HFFc6 (cell line): ENCODE measurements at regions not wholly inside any gene's neighbourhood (a gene's known extent, or its start where the extent isn't known, plus 50 kb on each side); places are given as distances from the start of the nearest gene placed in this dataset.

ENCODE experiments used
- DNase-seq: peaks from one replicate; pipeline ENCODE4 v3.0.0-alpha.2; 2018
- H3K27ac Mint-ChIP-seq: 2 replicates; pipeline ENCODE4 v1.8.0; 2020; ENCODE audit warnings: mild to moderate bottlenecking, mixed read lengths
- H3K27me3 Mint-ChIP-seq: 2 replicates; pipeline ENCODE4 v1.8.0; 2021; ENCODE audit warnings: mild to moderate bottlenecking, moderate library complexity, mixed read lengths; ENCODE audit not compliant: insufficient read depth
- H3K36me3 Mint-ChIP-seq: 2 replicates; pipeline ENCODE4 v1.8.0; 2021; ENCODE audit warnings: low read depth, mixed read lengths
- H3K4me1 Mint-ChIP-seq: 2 replicates; pipeline ENCODE4 v1.8.0; 2020; ENCODE audit warnings: low read depth, mixed read lengths
- H3K4me3 Mint-ChIP-seq: 2 replicates; pipeline ENCODE4 v1.8.0; 2020; ENCODE audit warnings: mild to moderate bottlenecking, moderate library complexity, mixed read lengths
- H3K9me3 Mint-ChIP-seq: 2 replicates; pipeline ENCODE4 v1.8.0; 2020; ENCODE audit warnings: mild to moderate bottlenecking, mixed read lengths
- TF ChIP-seq, protein P1 (sequence below): fragments of 200-600 bp; sonication (generic); IDR thresholded peaks from 2 replicates; pipeline ENCODE4 v1.5.0; 2021; ENCODE audit warnings: antibody characterized with exemption, mild to moderate bottlenecking

DNA sequence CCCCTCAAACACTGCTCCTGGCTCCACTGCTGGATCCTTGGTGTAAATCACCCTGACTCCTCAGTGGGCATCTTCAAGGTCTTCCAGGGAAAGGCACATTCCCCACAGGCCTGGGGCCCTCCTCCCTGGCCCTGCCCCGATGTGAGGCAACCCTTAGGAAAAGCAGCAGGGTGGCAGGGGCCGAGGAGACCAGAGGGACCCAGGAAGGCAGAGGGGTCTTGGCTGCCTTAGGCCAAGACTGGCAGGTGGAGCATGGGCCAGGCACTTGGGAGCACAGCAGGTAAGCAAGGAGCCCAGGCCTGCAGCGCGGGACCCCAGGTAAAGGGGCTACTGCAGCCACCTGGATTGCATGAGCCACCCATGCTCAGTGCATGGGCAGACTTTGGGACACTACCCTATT is 96.9 kb downstream of the GYPC start:
- no peaks in the 10 kb centered on the region for H3K4me1 Mint-ChIP-seq

DNA sequence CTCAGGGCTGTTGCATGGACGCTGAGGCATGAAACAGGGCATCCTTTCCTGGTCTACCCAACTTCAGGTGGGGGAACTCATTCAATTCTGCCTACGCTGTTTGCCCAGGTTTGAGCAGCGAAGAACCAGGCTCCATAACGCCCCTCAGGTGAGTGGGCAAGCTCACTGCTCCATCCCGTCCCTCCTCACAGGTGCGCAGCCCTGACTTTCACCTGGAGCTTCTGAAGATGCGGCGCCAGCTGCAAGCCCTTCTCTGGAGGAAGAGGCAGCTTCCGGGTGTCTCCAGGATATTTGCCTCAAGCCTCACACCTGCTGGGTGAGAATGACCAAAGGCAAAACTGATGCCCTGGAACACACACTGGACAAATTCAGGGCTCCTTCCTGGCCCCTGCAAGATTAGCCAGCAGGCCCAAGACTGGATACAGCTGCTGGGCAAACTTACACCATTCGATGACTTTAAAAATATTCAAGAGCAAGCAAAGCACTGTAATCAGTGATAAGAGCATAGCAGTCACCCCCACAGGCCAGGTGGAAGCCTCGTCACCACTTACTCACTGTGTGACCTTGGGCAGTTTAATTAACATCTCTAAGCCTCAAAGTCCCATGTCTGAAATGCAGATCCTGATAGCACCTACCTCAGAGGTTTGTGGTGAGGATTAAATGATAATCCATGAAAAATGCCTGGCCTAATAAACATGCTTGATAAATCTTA is 97.7 kb downstream of the GYPC start:
- TF ChIP-seq, protein P1, sequence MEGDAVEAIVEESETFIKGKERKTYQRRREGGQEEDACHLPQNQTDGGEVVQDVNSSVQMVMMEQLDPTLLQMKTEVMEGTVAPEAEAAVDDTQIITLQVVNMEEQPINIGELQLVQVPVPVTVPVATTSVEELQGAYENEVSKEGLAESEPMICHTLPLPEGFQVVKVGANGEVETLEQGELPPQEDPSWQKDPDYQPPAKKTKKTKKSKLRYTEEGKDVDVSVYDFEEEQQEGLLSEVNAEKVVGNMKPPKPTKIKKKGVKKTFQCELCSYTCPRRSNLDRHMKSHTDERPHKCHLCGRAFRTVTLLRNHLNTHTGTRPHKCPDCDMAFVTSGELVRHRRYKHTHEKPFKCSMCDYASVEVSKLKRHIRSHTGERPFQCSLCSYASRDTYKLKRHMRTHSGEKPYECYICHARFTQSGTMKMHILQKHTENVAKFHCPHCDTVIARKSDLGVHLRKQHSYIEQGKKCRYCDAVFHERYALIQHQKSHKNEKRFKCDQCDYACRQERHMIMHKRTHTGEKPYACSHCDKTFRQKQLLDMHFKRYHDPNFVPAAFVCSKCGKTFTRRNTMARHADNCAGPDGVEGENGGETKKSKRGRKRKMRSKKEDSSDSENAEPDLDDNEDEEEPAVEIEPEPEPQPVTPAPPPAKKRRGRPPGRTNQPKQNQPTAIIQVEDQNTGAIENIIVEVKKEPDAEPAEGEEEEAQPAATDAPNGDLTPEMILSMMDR = no peak
- Mint-ChIP-seq H3K9me3 (no peaks in the 10 kb centered on the region), H3K36me3 (no peaks in the 10 kb centered on the region), H3K27me3 (peaks cover 13% of the 10 kb centered on the region), H3K27ac (no peak overlapping the region), H3K4me3 (no peak overlapping the region), H3K4me1 (no peaks in the 10 kb centered on the region)
- no peak for DNase-seq

More for the DNA sequence above, 96.9 kb downstream of the GYPC start:
- no peak overlapping the region for H3K27ac Mint-ChIP-seq
- DNase-seq = no peak
- TF ChIP-seq, protein P1 = no peak
- H3K36me3 Mint-ChIP-seq = no peaks in the 10 kb centered on the region
- no peak overlapping the region for H3K4me3 Mint-ChIP-seq
- H3K9me3 Mint-ChIP-seq = no peaks in the 10 kb centered on the region
- H3K27me3 Mint-ChIP-seq = peaks cover 13% of the 10 kb centered on the region

DNA sequence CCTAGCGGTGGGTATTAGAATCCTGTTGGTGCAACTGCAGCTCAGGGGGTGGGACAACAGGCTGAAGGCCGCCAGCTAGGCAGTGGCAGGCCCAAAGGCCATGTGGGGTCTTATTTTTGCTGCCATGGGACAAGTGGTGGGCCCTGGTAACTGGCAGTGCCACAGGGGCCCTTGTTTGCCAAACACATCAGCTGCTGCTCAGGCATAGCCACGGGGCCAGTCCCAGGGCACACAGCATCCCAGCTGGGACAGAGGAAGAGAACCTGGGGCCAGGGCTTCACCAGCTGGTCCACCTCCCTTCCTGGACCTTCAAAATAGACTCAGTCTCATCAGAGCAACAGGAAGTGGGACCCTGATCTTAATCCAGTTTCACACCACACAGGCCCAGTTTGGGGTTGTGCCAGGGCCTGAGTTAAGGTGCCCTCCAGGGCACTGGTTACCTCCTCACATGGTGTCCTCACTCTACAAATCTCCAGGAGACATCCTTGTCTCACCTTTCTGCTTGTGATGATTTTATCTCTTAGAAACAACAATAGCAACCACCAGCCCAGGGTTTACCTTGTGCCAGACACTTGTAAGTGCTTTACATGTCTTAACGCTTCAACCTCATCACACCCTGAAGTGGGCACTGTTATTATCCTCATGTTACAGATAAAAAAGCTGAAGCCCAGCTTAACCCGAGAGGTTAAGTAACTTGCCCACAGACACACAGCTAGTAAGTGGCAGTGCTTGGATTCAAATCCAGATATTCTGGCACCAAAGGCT is 98.5 kb downstream of the GYPC start:
- no peaks in the 10 kb centered on the region for H3K4me1 Mint-ChIP-seq
- TF ChIP-seq, protein P1 = no peak
- no peak overlapping the region for H3K27ac Mint-ChIP-seq
- H3K4me3 Mint-ChIP-seq = no peak overlapping the region
- H3K36me3 Mint-ChIP-seq = no peaks in the 10 kb centered on the region
- peaks cover 9% of the 10 kb centered on the region for H3K27me3 Mint-ChIP-seq
- H3K9me3 Mint-ChIP-seq = no peaks in the 10 kb centered on the region
- no peak for DNase-seq

DNA sequence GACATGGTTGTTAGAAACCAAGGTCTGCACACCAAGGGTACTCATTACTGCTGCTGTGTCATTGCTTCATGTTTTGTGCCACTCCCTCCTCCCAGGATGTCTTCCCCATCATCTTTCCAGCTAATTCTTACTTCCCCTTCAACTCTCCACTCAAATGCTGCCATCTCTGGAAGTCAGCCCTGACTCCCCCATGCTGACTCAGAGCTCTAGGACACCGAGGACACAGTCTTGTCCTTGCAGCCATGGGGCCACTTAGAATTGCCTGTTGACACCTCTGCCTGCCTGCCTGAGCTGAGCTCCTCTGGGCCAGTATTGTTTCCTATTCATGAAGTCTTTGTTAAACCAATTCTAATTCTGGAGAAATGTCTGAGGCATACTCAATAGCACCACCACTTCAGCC is 100.2 kb downstream of the GYPC start:
- no peak overlapping the region for H3K4me3 Mint-ChIP-seq
- H3K27ac Mint-ChIP-seq = no peak overlapping the region
- H3K27me3 Mint-ChIP-seq = peaks cover 9% of the 10 kb centered on the region
- TF ChIP-seq, protein P1 = no peak
- H3K36me3 Mint-ChIP-seq = no peaks in the 10 kb centered on the region
- DNase-seq = no peak
- no peaks in the 10 kb centered on the region for H3K9me3 Mint-ChIP-seq
- no peaks in the 10 kb centered on the region for H3K4me1 Mint-ChIP-seq

DNA sequence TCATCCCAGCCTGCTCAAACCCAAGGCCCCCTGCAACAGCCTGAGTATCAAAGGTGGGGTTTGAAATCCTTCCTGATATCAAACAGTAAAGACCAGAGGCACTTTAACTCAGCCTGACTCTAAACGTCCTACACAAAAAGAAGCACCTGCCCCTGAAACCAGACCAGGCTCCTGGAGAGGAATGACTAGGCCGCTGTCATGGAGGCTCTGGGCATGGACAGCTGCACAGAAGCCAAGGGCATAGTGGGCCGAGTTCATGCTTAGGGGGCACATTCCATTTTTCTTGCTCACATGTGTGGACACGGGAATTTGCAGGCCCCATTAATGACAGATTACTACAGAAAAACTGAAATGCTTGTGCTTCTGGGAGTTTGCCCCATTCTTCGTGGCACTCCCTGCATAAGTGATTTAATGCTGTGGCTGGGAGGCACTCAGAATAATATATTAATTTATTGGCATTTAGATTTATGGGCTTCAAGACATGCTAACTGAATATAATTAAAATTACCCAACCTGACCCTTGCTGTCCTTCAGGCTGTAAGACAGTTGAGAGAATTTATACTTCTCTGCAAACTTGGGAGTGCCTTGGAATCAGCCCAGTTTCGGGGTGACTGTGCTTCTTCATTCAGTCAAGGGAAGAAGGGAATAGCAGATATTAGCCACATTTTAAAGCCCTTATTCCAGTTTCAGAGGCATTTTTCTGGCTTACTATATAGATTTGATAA is 105.5 kb downstream of the GYPC start:
- Mint-ChIP-seq H3K27me3 (peaks cover 5% of the 10 kb centered on the region), H3K36me3 (no peaks in the 10 kb centered on the region), H3K4me1 (no peaks in the 10 kb centered on the region), H3K9me3 (no peaks in the 10 kb centered on the region), H3K27ac (no peak overlapping the region), H3K4me3 (no peak overlapping the region)
- TF ChIP-seq, protein P1 = no peak
- no peak for DNase-seq
